T-helper 2 cell treated with Interferon-gamma antibody and Interleukin-4, amounts not matched to agents 5 μg/mL and 100 μg/mL, for 36 hours (primary cell): ENCODE measurements at regions not wholly inside any gene's neighbourhood (a gene's known extent, or its start where the extent isn't known, plus 50 kb on each side); places are given as distances from the start of the nearest gene placed in this dataset.

Experiments
- DNase-seq: peaks from one replicate; pipeline ENCODE4 v3.0.0; 2021; ENCODE audit warnings: low spot score
- H3K27ac Mint-ChIP-seq: one replicate; pipeline ENCODE4 v1.8.0; 2021; ENCODE audit warnings: mild to moderate bottlenecking, mixed read lengths
- H3K27me3 Mint-ChIP-seq: one replicate; pipeline ENCODE4 v1.8.0; 2021; ENCODE audit warnings: low read depth, mixed read lengths
- H3K36me3 Mint-ChIP-seq: one replicate; pipeline ENCODE4 v1.8.0; 2021; ENCODE audit warnings: low read depth, mixed read lengths
- H3K4me1 Mint-ChIP-seq: one replicate; pipeline ENCODE4 v1.8.0; 2021; ENCODE audit warnings: low read depth, mixed read lengths
- H3K4me3 Mint-ChIP-seq: one replicate; pipeline ENCODE4 v1.8.0; 2022; ENCODE audit warnings: mild to moderate bottlenecking, moderate library complexity, mixed read lengths
- H3K9me3 Mint-ChIP-seq: one replicate; pipeline ENCODE4 v1.8.0; 2021; ENCODE audit warnings: mixed read lengths

DNA sequence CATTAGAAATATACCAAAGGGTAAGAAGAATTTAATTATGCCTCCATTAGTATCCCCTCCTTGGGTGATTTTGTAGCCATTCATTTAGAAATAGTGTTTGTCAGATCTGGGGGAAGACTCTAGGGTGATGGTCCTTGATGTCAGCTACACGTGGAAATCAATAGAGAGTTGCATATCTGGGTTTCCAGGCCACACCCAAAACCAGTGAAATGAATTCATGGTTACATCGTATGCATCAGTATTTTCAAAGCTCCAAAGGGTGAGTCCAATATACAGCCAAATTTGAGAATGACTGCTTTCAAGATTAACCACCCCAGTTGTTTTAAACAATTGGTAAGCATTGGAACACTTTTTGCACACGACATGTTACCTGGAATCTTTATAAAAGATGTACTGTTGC, 173.4 kb upstream of the SGCD start:
- Mint-ChIP-seq H3K4me3 (no peak overlapping the region), H3K27ac (no peak overlapping the region), H3K4me1 (no peaks in the 10 kb centered on the region), H3K27me3 (no peaks in the 10 kb centered on the region), H3K36me3 (no peaks in the 10 kb centered on the region), H3K9me3 (no peaks in the 10 kb centered on the region)
- DNase-seq, result no peak

DNA sequence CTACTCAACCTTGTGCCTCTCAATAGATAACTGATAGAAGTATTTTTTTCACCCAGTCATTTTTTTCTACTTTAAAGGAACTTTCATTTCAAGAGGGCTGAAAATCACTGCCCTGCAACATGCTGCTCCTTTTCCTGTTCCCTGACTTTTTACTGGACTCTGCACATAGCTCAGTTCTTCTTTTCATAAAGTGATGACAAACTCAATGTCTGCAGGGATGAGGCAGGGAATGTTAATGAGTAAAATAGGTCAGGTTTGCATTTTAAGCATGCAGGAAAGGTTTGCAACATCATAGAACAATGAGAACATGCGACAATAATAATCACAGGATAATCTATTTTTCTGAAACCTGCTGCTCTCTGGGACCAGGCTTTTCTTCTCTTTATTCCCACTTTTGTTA, 172.2 kb upstream of the SGCD start:
- H3K4me1 Mint-ChIP-seq, result no peaks in the 10 kb centered on the region
- no peak overlapping the region for H3K27ac Mint-ChIP-seq
- no peak overlapping the region for H3K4me3 Mint-ChIP-seq
- no peak for DNase-seq
- H3K36me3 Mint-ChIP-seq, result no peaks in the 10 kb centered on the region
- H3K9me3 Mint-ChIP-seq, result no peaks in the 10 kb centered on the region
- no peaks in the 10 kb centered on the region for H3K27me3 Mint-ChIP-seq

DNA sequence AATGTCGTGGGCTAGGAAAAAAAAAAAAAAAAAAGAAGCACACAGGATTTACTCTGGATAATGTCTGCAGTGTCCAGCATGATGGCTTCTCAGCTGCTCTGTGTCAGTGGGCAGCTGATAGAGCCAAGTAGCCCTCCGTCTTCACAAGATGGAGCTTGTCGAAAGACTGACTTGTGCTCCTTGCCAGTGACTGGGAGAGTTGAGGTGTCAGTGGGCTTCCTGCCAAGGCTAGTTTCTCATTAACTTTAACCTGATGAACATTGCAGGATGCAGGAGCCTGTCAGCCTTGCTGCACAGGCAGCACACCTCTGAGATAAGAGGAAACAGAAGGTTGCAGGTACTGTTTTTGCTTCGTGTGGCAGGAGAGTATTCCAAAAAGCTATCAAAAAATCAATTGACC, 171.4 kb upstream of the SGCD start:
- H3K36me3 Mint-ChIP-seq, result no peaks in the 10 kb centered on the region
- H3K9me3 Mint-ChIP-seq, result no peaks in the 10 kb centered on the region
- H3K27me3 Mint-ChIP-seq, result no peaks in the 10 kb centered on the region
- H3K4me3 Mint-ChIP-seq, result no peak overlapping the region
- no peak for DNase-seq
- H3K4me1 Mint-ChIP-seq, result no peaks in the 10 kb centered on the region
- H3K27ac Mint-ChIP-seq, result no peak overlapping the region

DNA sequence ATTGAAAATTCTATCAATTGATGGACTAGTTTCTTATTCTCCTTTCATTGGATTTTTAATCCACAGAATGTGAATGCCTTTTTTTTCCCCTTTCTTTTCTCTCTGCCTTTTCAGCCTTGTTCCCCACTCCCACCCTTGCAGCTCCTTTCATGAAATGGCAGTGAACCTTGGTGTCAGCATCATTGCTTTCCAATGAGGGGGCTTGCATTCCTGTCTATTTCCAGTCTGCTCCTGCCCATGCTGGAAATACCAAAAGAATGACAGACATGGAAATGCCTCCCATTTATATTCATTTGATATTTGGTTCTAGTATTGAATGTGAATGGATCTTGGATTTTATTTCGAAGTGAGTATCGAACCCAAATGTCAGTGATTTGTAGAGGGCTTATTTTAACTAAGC, 162.7 kb upstream of the SGCD start:
- H3K27me3 Mint-ChIP-seq, result no peaks in the 10 kb centered on the region
- H3K36me3 Mint-ChIP-seq, result no peaks in the 10 kb centered on the region
- DNase-seq, result no peak
- H3K4me1 Mint-ChIP-seq, result no peaks in the 10 kb centered on the region
- H3K9me3 Mint-ChIP-seq, result no peaks in the 10 kb centered on the region
- no peak overlapping the region for H3K27ac Mint-ChIP-seq
- H3K4me3 Mint-ChIP-seq, result no peak overlapping the region

- H3K4me3 Mint-ChIP-seq, result no peak overlapping the region
These were observed 157.5 kb upstream of the SGCD start for GRCh38 chr5:156169495-156169894.

DNA sequence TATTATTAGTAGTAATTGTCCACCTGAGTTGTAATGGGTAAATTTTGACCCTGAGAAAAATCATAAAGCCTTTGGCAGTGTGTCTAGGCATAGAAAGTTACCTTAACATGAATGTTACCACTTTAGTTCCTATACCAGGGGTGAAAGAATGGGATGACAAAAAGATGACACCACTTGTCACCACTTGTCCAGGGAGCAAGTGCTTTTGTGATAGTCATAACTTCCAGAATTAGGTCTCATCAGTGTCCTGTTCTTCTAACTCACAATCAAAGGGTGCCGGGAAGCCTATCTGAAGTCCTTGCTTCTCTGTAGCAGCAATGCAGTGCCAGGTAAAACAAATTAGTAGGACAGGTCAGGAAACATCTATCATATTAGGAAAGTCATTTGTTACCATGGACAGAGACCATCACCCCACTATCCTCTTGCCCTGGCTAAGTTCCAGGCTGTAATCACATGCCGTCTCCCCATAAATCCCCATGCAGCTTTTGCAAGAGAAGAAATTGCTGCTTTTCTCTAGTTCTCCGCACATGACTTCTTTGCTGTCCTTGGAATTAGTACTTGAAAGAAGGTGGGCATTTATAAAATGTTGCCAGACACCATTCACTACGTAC, 156.5 kb upstream of the SGCD start:
- no peak for DNase-seq
- H3K27me3 Mint-ChIP-seq, result no peaks in the 10 kb centered on the region
- H3K9me3 Mint-ChIP-seq, result no peaks in the 10 kb centered on the region
- H3K4me3 Mint-ChIP-seq, result no peak overlapping the region
- H3K27ac Mint-ChIP-seq, result no peak overlapping the region
- no peaks in the 10 kb centered on the region for H3K4me1 Mint-ChIP-seq
- H3K36me3 Mint-ChIP-seq, result no peaks in the 10 kb centered on the region

More at GRCh38 chr5:156169495-156169894, 157.5 kb upstream of the SGCD start:
- no peaks in the 10 kb centered on the region for H3K4me1 Mint-ChIP-seq
- no peak overlapping the region for H3K27ac Mint-ChIP-seq
- no peaks in the 10 kb centered on the region for H3K9me3 Mint-ChIP-seq
- no peak for DNase-seq
- no peaks in the 10 kb centered on the region for H3K27me3 Mint-ChIP-seq
- H3K36me3 Mint-ChIP-seq, result no peaks in the 10 kb centered on the region

GRCh38 chr5:156174225-156174624, 152.7 kb upstream of the SGCD start:
- Mint-ChIP-seq H3K4me3 (no peak overlapping the region), H3K27me3 (no peaks in the 10 kb centered on the region), H3K27ac (no peak overlapping the region), H3K9me3 (no peaks in the 10 kb centered on the region), H3K4me1 (no peaks in the 10 kb centered on the region), H3K36me3 (no peaks in the 10 kb centered on the region)
- no peak for DNase-seq

- no peak for DNase-seq
- H3K4me1 Mint-ChIP-seq, result no peaks in the 10 kb centered on the region
- no peaks in the 10 kb centered on the region for H3K27me3 Mint-ChIP-seq
- no peak overlapping the region for H3K27ac Mint-ChIP-seq
- H3K4me3 Mint-ChIP-seq, result no peak overlapping the region
- no peaks in the 10 kb centered on the region for H3K9me3 Mint-ChIP-seq
- no peaks in the 10 kb centered on the region for H3K36me3 Mint-ChIP-seq
These were observed 148.8 kb upstream of the SGCD start for GRCh38 chr5:156178117-156178516.

DNA sequence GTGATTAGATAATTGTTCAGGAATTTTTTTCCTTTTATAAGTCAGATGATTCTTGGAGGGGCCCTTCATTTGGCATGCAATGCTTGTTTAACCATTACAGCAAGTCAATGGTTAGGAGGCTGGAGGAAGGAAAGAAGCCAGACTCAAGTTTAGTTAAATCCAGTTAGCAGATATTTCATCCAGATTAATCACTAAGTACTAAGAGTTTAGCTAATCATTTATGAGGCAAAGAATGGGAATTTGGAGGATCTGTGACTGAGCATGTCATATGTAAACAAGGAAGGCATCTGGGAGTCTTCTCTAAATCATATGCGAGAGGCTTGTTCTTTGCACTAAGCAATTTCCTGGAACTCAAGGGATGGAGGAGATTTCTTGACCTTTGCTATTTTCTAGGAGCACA, 145.3 kb upstream of the SGCD start:
- Mint-ChIP-seq H3K27ac (no peak overlapping the region), H3K9me3 (no peaks in the 10 kb centered on the region), H3K36me3 (no peaks in the 10 kb centered on the region), H3K4me1 (no peaks in the 10 kb centered on the region), H3K4me3 (no peak overlapping the region), H3K27me3 (no peaks in the 10 kb centered on the region)
- no peak for DNase-seq

DNA sequence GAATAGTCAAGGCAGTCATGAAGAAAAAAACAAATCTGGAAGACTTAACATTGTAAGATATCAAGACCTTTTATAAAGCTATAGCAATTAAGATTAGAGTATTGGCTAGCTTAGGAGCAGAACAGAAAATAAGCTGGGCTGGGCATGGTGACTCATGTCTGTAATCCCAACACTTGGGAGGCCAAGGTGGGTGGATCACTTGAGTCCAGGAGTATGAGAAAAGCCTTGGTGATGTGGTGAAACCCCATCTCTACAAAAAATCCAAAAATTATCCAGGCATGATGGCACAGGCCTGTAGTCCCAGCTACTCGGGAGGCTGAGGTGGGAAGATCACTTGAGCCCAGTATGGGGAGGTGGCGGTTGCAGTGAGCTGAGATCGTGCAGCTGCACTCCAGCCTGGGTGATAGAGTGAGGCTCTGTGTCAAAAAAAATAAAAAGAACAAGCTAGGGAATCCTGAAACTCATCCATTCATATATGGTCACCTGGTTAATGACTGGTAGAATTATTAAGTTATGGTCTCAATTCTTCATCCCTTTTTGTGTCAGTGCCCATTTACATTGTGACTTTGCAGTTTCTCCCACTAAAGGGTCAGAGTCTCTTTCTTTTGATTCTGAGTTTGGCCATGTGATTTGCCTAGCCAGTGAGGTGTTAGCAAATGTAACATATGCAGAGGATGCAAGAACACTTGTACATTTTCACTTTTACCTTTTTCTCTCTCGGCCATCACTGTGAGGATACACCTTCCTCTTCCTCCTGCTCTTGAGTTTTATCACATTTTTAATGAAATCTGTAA, 144.6 kb upstream of the SGCD start:
- H3K4me3 Mint-ChIP-seq, result no peak overlapping the region
- H3K4me1 Mint-ChIP-seq, result no peaks in the 10 kb centered on the region
- no peaks in the 10 kb centered on the region for H3K9me3 Mint-ChIP-seq
- no peaks in the 10 kb centered on the region for H3K27me3 Mint-ChIP-seq
- H3K27ac Mint-ChIP-seq, result no peak overlapping the region
- DNase-seq, result no peak
- no peaks in the 10 kb centered on the region for H3K36me3 Mint-ChIP-seq

GRCh38 chr5:156186760-156187159, 140.2 kb upstream of the SGCD start:
- Mint-ChIP-seq H3K27ac (no peak overlapping the region), H3K4me1 (no peaks in the 10 kb centered on the region), H3K9me3 (no peaks in the 10 kb centered on the region), H3K36me3 (no peaks in the 10 kb centered on the region), H3K4me3 (no peak overlapping the region), H3K27me3 (no peaks in the 10 kb centered on the region)
- no peak for DNase-seq

DNA sequence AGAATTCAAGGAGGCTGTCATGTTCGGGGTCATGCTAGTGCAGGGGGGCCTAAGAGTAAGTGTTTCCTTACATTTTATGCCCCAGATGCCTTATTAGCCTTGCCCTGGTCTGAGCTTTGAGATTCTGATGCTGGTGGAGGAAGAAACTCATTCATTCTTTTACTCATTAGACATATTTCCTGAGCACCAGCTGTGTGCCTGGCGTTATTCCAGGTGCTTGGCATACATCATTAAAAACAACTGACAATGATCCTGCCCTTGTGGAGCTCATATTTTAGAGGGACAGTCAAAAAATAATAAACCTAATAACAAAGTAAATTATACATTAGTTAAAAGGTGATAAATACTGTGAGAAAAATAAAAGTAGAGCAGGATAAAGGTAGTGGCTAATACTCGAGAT, 138.9 kb upstream of the SGCD start:
- Mint-ChIP-seq H3K9me3 (no peaks in the 10 kb centered on the region), H3K4me3 (no peak overlapping the region), H3K27me3 (no peaks in the 10 kb centered on the region), H3K4me1 (no peaks in the 10 kb centered on the region), H3K27ac (no peak overlapping the region), H3K36me3 (no peaks in the 10 kb centered on the region)
- no peak for DNase-seq

GRCh38 chr5:156189628-156190027, 137.3 kb upstream of the SGCD start:
- H3K4me3 Mint-ChIP-seq, result no peak overlapping the region

GRCh38 chr5:156191547-156191946, 135.4 kb upstream of the SGCD start:
- H3K27me3 Mint-ChIP-seq, result no peaks in the 10 kb centered on the region
- no peak overlapping the region for H3K4me3 Mint-ChIP-seq
- no peaks in the 10 kb centered on the region for H3K36me3 Mint-ChIP-seq
- DNase-seq, result no peak
- no peaks in the 10 kb centered on the region for H3K9me3 Mint-ChIP-seq
- no peaks in the 10 kb centered on the region for H3K4me1 Mint-ChIP-seq
- no peak overlapping the region for H3K27ac Mint-ChIP-seq

More at GRCh38 chr5:156189628-156190027, 137.3 kb upstream of the SGCD start:
- H3K36me3 Mint-ChIP-seq, result no peaks in the 10 kb centered on the region
- H3K27ac Mint-ChIP-seq, result no peak overlapping the region
- no peaks in the 10 kb centered on the region for H3K27me3 Mint-ChIP-seq
- no peaks in the 10 kb centered on the region for H3K9me3 Mint-ChIP-seq
- no peaks in the 10 kb centered on the region for H3K4me1 Mint-ChIP-seq
- no peak for DNase-seq
